Upper lobe of left lung (tissue), 6 donors: ENCODE measurements at regions not wholly inside any gene's neighbourhood (a gene's known extent, or its start where the extent isn't known, plus 50 kb on each side); places are given as distances from the start of the nearest gene placed in this dataset.

Experiments used
- ATAC-seq, 2 donors: fragments of 200-7000 bp; cut with Tn5 transposase; one replicate each; pipeline ENCODE4 v1.9.1; 2022; ENCODE audit warnings: mild to moderate bottlenecking in 2 of 2, moderate library complexity in 2 of 2; ENCODE audit not compliant: low FRiP score in 2 of 2
- DNase-seq, 2 donors: peaks; one replicate each; pipeline ENCODE4 v3.0.0-alpha.2; 2019 to 2020
- H3K27ac ChIP-seq, 4 donors: fragments of 200-600 bp; sonication (generic); one replicate each; pipeline ENCODE4 v1.5.1; 2016 to 2019
- H3K27me3 ChIP-seq, 4 donors: fragments of 200-600 bp; sonication (generic); one replicate each; pipeline ENCODE4 v1.5.1; 2017 to 2019
- H3K36me3 ChIP-seq, 4 donors: fragments of 200-600 bp; sonication (generic); one replicate each; pipeline ENCODE4 v1.5.1; 2016 to 2019
- H3K4me1 ChIP-seq, 4 donors: fragments of 200-600 bp; sonication (generic); one replicate each; pipeline ENCODE4 v1.5.1; 2018 to 2019
- H3K4me3 ChIP-seq, 4 donors: fragments of 200-600 bp; sonication (generic); one replicate each; pipeline ENCODE4 v1.5.1; 2017 to 2019; ENCODE audit warnings: mild to moderate bottlenecking in 2 of 4, moderate library complexity in 1 of 4
- H3K9me3 ChIP-seq, 4 donors: fragments of 200-600 bp; sonication (generic); one replicate each; pipeline ENCODE4 v1.5.1; 2018 to 2019
- CTCF ChIP-seq, 6 experiments: fragments of 450-650 bp in 4 of 6; fragments of 200-600 bp in 2 of 6; sonication (generic) in 2 of 6; IDR thresholded peaks; one replicate each; pipeline ENCODE4 v1.5.1; 2016 to 2019; ENCODE audit warnings: antibody characterized with exemption in 6 of 6
- EP300 ChIP-seq, 4 donors: sonication (generic); formaldehyde crosslinking; IDR thresholded peaks; one replicate each; pipeline ENCODE4 v1.5.1; 2017; ENCODE audit warnings: antibody characterized with exemption in 4 of 4, control low read depth in 2 of 4
- POLR2A ChIP-seq, 4 donors: fragments of 450-650 bp; IDR thresholded peaks; one replicate each; pipeline ENCODE4 v1.5.1; 2016 to 2017; ENCODE audit warnings: antibody characterized with exemption in 4 of 4, mild to moderate bottlenecking in 2 of 4
- POLR2AphosphoS5 ChIP-seq, 2 donors: sonication (generic); formaldehyde crosslinking; IDR thresholded peaks; one replicate each; pipeline ENCODE4 v1.5.1; 2017; ENCODE audit warnings: antibody characterized with exemption in 2 of 2
- WGBS, 2 donors: methylation state at CpG; one replicate each; pipeline ENCODE4 v1.1.5; 2017 to 2018; 5-methylcytosine and 5-hydroxymethylcytosine counted together
- donor health status: DM: no; HTN: no; CAD: no; lungs with moderate emphysema.
- donor health status: DM: no; HTN: yes; CAD: no; lungs with severe emphysema.

- ATAC-seq (no peak), DNase-seq (no peak)
- H3K27ac ChIP-seq: no peak overlapping the region
- no peaks in the 10 kb centered on the region for H3K9me3 ChIP-seq
- 70 to 85% methylated on average over 5 of the region's 5 CpGs for WGBS, 2 donors
- H3K4me3 ChIP-seq: no peak overlapping the region
- no peaks in the 10 kb centered on the region for H3K36me3 ChIP-seq
- H3K27me3 ChIP-seq: no peaks in the 10 kb centered on the region
- no peaks in the 10 kb centered on the region for H3K4me1 ChIP-seq
- no peak for TF ChIP-seq EP300 (IDR thresholded peaks at IDR 0.05)
- TF ChIP-seq CTCF (IDR thresholded peaks at IDR 0.05): no peak
- no peak for TF ChIP-seq POLR2AphosphoS5 (IDR thresholded peaks at IDR 0.05)
- TF ChIP-seq POLR2A (IDR thresholded peaks at IDR 0.05): no peak
Observed at GRCh38 chr5:168073311-168073710, 218.1 kb upstream of the WWC1 start.

- Histone ChIP-seq H3K4me3 (no peak overlapping the region), H3K27ac (no peak overlapping the region), H3K4me1 (no peaks in the 10 kb centered on the region), H3K9me3 (no peaks in the 10 kb centered on the region), H3K36me3 (no peaks in the 10 kb centered on the region), H3K27me3 (no peaks in the 10 kb centered on the region)
- 34 to 38% methylated on average over 9 of the region's 9 CpGs for WGBS, 2 donors
- no peak for TF ChIP-seq POLR2AphosphoS5 (IDR thresholded peaks at IDR 0.05)
- TF ChIP-seq POLR2A (IDR thresholded peaks at IDR 0.05): no peak
- no peak for TF ChIP-seq EP300 (IDR thresholded peaks at IDR 0.05)
- TF ChIP-seq CTCF (IDR thresholded peaks at IDR 0.05): no peak
- DNase-seq (no peak), ATAC-seq (no peak)
Observed at GRCh38 chr5:168073991-168074800, 217.2 kb upstream of the WWC1 start.

GRCh38 chr5:168075387-168075786, 216.1 kb upstream of the WWC1 start:
- ATAC-seq (no peak), DNase-seq (no peak)
- Histone ChIP-seq H3K9me3 (no peaks in the 10 kb centered on the region), H3K4me3 (no peak overlapping the region), H3K27ac (no peak overlapping the region), H3K27me3 (no peaks in the 10 kb centered on the region), H3K36me3 (no peaks in the 10 kb centered on the region), H3K4me1 (no peaks in the 10 kb centered on the region)
- TF ChIP-seq CTCF (IDR thresholded peaks at IDR 0.05): no peak
- WGBS, 2 donors: 84 to 86% methylated on average over 3 of the region's 3 CpGs

GRCh38 chr5:168076561-168076991, 214.9 kb upstream of the WWC1 start:
- peak in 1 of 2 donors; percentile 55 for TF ChIP-seq POLR2AphosphoS5 (IDR thresholded peaks at IDR 0.05)
- TF ChIP-seq CTCF (IDR thresholded peaks at IDR 0.05): peak in 1 of 6 experiments; percentile 22
- peak in 1 of 4 donors; percentile 31 for TF ChIP-seq EP300 (IDR thresholded peaks at IDR 0.05)
- no peak for TF ChIP-seq POLR2A (IDR thresholded peaks at IDR 0.05)
- ATAC-seq (peak; percentile 52 to 55), DNase-seq (peak in 1 of 2 donors; percentile 40)
- Histone ChIP-seq H3K27ac (no peak overlapping the region), H3K27me3 (no peaks in the 10 kb centered on the region), H3K36me3 (no peaks in the 10 kb centered on the region), H3K4me1 (no peaks in the 10 kb centered on the region), H3K4me3 (no peak overlapping the region), H3K9me3 (no peaks in the 10 kb centered on the region)
- WGBS, 2 donors: 57% methylated on average over 2 of the region's 2 CpGs; no CpG with 5 or more reads in 1 of the 2 donors
